ENCODE measurements at regions not wholly inside any gene's neighbourhood (a gene's known extent, or its start where the extent isn't known, plus 50 kb on each side); places are given as distances from the start of the nearest gene placed in this dataset.

DNA sequence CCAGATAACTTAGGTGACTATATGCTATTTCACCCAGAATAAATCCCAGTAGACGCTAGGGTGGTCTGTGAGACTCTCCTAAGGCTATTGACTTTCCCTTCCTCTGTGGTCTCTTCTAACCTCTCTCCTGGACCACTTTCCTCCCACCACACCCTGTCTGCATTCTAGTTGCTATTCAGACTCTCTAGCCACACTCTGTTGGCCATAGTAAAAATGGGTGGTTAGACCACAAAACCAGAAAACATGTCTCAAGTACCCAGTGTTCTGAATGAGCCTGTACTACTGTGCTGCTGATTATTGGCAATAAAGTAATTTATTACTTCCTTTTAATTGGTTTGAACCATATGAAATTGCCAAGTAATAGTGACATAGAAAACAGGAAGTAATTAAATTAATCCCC is 240.8 kb downstream of the KIF20B start:
- H3K4me1 ChIP-seq (replicated peaks): no peaks in the 10 kb centered on the region
- no peak overlapping the region for H3K4me3 ChIP-seq
- no peaks in the 10 kb centered on the region for H3K9me3 ChIP-seq (replicated peaks)
- H3K36me3 ChIP-seq: no peaks in the 10 kb centered on the region
- DNase-seq (ENCODE audit: low read depth in 1 of 2, low spot score in 2 of 2): no peak
- no peaks in the 10 kb centered on the region for H3K27me3 ChIP-seq (replicated peaks)
- no peak overlapping the region for H3K27ac ChIP-seq

DNA sequence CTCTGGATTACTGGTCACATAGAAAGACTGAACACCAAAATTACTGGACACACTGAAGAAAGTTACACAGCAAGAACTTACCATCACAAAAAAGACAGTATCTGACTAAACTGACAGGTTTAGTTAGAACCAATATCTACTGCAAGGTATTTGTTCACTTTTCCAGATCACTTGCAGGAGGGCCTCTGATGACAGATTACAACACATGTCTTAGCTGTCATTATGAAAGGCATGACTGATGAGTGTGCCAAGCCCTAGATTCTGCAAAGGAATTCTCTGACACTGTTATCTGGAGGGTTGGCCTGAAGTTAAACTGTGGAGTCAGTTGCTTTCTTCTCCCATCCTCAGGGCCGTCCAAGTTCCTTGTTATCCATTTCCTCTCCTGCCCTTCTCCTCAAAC is 242.7 kb downstream of the KIF20B start:
- Histone ChIP-seq H3K4me1 (replicated peaks) (no peaks in the 10 kb centered on the region), H3K27me3 (replicated peaks) (no peaks in the 10 kb centered on the region), H3K9me3 (replicated peaks) (no peaks in the 10 kb centered on the region), H3K4me3 (no peak overlapping the region), H3K27ac (no peak overlapping the region), H3K36me3 (no peaks in the 10 kb centered on the region)
- DNase-seq (ENCODE audit: low read depth in 1 of 2, low spot score in 2 of 2): no peak

DNA sequence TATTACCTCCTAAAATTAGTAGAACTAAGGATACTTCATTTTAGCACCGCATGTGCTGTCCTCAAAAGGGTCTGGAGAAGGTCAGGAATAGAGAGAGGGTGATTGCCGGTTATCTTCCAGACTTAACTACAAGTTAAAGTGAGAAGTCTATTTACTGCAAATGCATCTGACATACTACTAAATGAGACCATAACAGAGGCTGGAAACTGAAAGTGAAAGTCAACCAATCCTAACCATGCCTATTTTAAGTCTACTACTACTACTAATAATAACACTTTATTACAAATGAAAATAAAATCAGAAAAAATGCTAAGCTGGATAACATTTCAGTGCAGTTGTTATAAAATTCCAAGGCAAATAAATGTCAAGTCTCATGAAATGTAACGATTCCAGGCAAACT is 244.7 kb downstream of the KIF20B start:
- no peak overlapping the region for H3K27ac ChIP-seq
- no peaks in the 10 kb centered on the region for H3K27me3 ChIP-seq (replicated peaks)
- no peaks in the 10 kb centered on the region for H3K9me3 ChIP-seq (replicated peaks)
- H3K4me1 ChIP-seq (replicated peaks): no peaks in the 10 kb centered on the region
- DNase-seq (ENCODE audit: low read depth in 1 of 2, low spot score in 2 of 2): no peak
- H3K36me3 ChIP-seq: no peaks in the 10 kb centered on the region
- H3K4me3 ChIP-seq: no peak overlapping the region

DNA sequence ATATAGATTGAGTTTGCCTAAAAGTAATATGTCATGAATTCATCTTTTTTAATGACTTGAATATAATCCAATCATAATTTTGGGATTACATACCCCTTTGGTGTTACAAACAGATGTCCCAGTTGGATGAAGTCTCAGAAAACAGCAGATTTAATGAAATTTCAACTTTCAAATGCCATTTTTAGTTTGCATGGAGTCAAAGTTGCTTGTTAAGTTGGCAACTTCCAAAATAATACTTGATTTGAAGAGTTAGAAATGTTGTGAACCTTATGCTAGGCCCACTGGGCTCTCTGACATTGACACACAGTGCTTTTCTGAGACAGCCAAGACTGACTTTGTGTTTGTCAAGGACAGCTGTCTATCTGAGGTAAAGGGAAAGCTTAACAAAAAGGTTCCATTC is 248.1 kb downstream of the KIF20B start:
- Histone ChIP-seq H3K27ac (no peak overlapping the region), H3K4me3 (no peak overlapping the region), H3K9me3 (replicated peaks) (no peaks in the 10 kb centered on the region), H3K4me1 (replicated peaks) (no peaks in the 10 kb centered on the region), H3K36me3 (no peaks in the 10 kb centered on the region), H3K27me3 (replicated peaks) (no peaks in the 10 kb centered on the region)
- no peak for DNase-seq (ENCODE audit: low read depth in 1 of 2, low spot score in 2 of 2)

DNA sequence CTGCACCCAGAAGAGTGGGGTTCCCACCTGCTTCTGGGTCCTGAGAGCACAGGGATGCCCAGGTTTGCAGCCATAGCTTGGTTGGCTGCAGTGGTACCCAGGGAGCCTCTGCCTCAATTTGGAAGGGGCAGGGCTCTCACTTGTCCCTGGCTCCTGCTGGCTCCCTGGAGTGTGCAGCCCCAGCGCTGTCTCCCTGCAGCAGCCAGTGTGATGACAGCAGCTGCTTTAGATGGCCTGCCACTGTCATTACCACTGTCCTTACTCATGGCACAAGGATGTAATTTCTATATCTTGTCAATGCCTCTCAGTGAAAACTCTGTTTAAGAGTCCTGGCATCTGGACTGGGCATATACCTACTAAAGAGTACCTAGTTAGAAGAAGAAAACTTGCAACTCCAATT is 250.9 kb downstream of the KIF20B start:
- DNase-seq (ENCODE audit: low read depth in 1 of 2, low spot score in 2 of 2): no peak
- no peaks in the 10 kb centered on the region for H3K36me3 ChIP-seq
- no peaks in the 10 kb centered on the region for H3K4me1 ChIP-seq (replicated peaks)
- H3K9me3 ChIP-seq (replicated peaks): no peaks in the 10 kb centered on the region
- H3K27ac ChIP-seq: no peak overlapping the region
- no peak overlapping the region for H3K4me3 ChIP-seq
- no peaks in the 10 kb centered on the region for H3K27me3 ChIP-seq (replicated peaks)

DNA sequence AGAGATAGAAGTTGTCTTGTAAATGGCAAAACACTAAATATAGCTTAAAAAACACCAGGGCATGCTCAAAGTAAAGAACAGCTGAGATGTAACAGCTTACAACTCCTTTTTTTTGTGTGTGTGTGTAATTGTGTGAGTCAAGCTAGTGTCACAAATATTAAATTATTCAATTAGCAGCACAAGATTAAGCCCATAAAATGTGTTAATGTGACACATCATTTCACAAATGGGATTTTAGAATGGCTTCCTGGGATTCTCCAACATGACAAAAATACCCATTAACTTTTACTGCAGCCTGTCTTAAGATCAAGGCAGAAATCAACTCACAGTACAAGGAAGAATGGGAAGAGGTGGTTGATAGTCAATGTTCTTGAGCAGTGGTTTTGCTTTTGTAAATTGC is 251.4 kb downstream of the KIF20B start:
- no peak for DNase-seq (ENCODE audit: low read depth in 1 of 2, low spot score in 2 of 2)

DNA sequence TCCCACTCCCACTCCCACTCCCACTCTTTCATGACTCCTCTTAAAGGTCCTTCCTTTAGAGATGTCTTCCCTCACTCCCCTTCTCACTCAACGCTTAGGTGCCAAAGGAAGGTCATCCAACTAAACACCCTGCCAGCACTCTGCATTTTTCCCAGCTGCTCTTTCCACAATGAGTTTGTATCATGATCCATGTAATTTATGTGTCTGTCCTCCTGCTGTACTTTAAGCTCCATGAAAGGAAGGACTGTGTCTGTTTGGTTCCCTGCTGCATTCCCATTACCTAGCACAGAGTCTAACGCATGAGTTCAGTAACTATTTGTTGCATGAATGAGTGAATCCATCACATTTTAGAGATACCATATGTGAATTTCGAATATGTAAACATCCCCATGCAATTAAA is 252.7 kb downstream of the KIF20B start:
- H3K27me3 ChIP-seq (replicated peaks): no peaks in the 10 kb centered on the region
- H3K36me3 ChIP-seq: no peaks in the 10 kb centered on the region
- DNase-seq (ENCODE audit: low read depth in 1 of 2, low spot score in 2 of 2): no peak
- H3K4me3 ChIP-seq: no peak overlapping the region
- H3K4me1 ChIP-seq (replicated peaks): no peaks in the 10 kb centered on the region
- no peaks in the 10 kb centered on the region for H3K9me3 ChIP-seq (replicated peaks)
- H3K27ac ChIP-seq: no peak overlapping the region

More for the DNA sequence above, 251.4 kb downstream of the KIF20B start:
- Histone ChIP-seq H3K4me3 (no peak overlapping the region), H3K9me3 (replicated peaks) (no peaks in the 10 kb centered on the region), H3K27ac (no peak overlapping the region), H3K4me1 (replicated peaks) (no peaks in the 10 kb centered on the region), H3K36me3 (no peaks in the 10 kb centered on the region), H3K27me3 (replicated peaks) (no peaks in the 10 kb centered on the region)

DNA sequence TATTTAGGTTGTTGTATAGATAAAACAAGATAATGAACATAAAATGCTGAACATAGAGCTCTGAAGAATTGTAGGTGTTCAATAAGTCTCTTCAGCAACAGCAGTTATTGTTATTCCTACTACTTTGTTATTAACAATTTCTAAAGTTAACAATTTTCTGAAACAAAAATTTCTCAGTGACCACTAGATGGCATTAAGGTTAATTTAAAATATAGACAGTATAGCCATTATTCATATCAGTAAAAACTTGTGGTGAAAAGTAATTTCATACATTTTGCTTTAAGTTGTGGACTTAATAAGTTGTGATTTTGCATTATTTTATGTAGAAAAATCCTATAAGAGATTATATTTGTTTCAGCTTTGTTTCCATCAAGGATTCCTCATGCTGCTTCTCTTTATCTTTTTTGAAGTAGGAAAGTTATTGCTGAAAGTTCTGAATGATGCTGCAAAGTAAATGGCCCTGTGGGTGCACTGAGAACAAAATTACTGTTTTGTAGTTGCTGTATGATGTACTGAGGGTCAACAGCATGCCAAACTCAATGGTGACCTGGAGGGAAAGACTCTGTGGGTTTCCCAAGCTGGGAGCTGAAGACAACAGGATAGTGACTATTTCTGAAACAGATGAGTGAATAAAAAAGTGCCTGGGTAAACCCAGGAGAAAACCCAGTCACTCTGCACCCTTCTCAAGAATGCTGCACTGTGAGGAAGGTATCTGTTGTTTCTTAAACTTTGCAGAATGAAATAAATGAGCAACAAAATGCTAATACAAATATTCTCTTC is 253.6 kb downstream of the KIF20B start:
- H3K4me1 ChIP-seq (replicated peaks): no peaks in the 10 kb centered on the region
- H3K27me3 ChIP-seq (replicated peaks): no peaks in the 10 kb centered on the region
- H3K27ac ChIP-seq: no peak overlapping the region
- no peak overlapping the region for H3K4me3 ChIP-seq
- DNase-seq (ENCODE audit: low read depth in 1 of 2, low spot score in 2 of 2): no peak
- no peaks in the 10 kb centered on the region for H3K9me3 ChIP-seq (replicated peaks)
- H3K36me3 ChIP-seq: no peaks in the 10 kb centered on the region

DNA sequence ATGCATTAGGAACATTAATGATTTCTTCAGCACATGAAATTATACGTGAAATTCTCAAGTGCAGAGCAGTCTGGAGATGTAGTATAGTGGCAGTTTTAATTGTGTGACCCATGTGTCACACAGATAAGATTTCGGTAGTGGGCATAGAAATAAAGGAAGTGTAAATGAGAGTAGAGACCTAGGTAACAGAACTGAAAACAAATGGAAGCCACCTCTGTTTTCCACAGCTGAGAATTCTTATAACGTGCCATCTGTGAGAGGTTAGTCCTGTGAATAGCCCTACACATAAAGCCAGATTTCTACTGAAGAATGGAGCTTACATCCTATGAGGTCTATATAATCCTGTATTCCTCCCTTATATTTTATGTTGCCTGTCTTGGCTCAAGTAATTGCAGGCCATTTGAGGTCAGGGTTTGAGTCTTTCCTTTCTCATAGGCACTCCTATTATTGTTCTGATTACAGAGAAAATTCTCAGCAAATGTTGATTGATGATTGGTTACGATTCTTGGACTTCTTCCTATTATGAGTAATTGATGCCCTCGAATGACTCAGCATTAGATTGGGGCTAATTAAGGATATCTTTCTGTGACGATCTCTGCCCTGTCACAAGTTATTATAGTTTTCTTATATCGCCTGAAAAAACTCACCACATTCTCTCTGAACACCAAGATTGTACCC is 258.2 kb downstream of the KIF20B start:
- H3K9me3 ChIP-seq (replicated peaks): no peaks in the 10 kb centered on the region
- H3K27me3 ChIP-seq (replicated peaks): no peaks in the 10 kb centered on the region
- DNase-seq (ENCODE audit: low read depth in 1 of 2, low spot score in 2 of 2): no peak
- H3K4me1 ChIP-seq (replicated peaks): no peaks in the 10 kb centered on the region
- no peaks in the 10 kb centered on the region for H3K36me3 ChIP-seq
- H3K4me3 ChIP-seq: no peak overlapping the region
- no peak overlapping the region for H3K27ac ChIP-seq

DNA sequence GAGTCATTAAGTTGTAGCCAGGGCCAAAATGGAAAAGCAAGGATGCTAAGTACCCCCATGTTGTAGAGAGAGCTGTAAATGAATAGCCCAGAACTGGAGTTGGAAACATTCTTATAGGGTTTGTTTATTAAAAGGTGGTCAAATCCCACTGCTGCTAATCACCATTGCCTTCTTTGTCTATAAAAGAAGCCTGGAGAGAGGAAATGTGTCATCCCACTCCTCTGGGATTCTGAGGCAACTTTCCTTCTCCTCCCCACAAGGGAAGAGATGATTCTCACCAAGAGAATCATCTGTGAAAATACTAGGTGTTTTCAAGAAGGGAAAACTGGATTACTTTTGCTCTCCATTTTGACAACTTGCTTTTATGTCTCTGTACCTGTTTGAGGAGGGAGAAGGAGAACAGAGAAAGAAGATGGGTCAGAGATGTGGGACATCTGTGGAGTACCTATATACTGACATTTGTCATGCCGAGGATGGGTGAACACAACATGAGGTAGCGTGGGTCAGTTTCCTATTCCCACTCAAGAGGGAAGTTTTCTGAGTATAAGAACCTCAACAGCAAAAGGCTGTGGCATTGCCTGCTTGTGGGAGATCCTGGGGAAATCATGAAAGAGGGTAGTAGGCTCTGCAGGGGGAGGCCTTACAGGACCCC is 262.2 kb downstream of the KIF20B start:
- no peak for DNase-seq (ENCODE audit: low read depth in 1 of 2, low spot score in 2 of 2)
- Histone ChIP-seq H3K36me3 (no peaks in the 10 kb centered on the region), H3K4me1 (replicated peaks) (no peaks in the 10 kb centered on the region), H3K27me3 (replicated peaks) (no peaks in the 10 kb centered on the region), H3K9me3 (replicated peaks) (no peaks in the 10 kb centered on the region), H3K4me3 (no peak overlapping the region), H3K27ac (no peak overlapping the region)

DNA sequence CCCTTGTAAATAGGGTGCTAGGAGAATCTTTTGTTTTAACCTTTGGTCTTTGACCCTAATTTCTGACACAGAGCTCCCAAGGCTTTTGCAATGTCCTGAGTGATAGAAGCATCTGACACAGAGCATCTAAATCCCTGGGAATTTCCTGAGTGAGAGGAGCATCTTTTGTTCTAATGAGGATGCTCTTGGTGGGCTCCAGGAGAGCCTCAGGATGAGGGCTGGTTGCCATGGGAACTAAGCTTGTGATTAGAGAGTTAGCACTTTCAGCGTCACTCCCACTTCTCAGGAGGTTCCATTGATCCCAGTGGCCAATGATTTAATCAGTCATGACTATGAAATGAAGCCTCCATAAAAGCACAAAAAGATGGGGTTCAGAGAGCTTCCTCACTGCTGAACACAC is 264.8 kb downstream of the KIF20B start:
- Histone ChIP-seq H3K36me3 (no peaks in the 10 kb centered on the region), H3K4me1 (replicated peaks) (no peaks in the 10 kb centered on the region), H3K27me3 (replicated peaks) (no peaks in the 10 kb centered on the region), H3K27ac (no peak overlapping the region), H3K4me3 (no peak overlapping the region), H3K9me3 (replicated peaks) (no peaks in the 10 kb centered on the region)
- no peak for DNase-seq (ENCODE audit: low read depth in 1 of 2, low spot score in 2 of 2)

DNA sequence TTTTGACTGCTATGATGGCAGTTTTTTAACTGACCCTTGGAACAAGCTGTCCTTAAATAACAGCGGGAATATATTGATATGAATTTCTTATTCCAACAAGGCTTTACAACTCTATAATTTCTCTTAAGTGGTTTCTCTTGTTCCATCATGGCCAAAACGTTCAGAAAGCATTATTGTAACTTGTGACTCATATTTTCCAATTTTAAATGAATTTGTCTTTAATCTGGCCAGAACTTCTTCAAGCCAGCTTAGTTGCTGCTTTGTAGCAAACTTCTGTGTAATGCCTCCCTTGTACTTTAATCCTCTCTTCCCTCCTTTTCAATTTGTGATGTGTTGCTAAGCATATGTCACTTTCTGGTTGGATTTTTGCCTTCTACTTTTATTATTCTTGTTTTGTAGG is 271.9 kb downstream of the KIF20B start:
- H3K27me3 ChIP-seq (replicated peaks): no peaks in the 10 kb centered on the region
- no peak overlapping the region for H3K27ac ChIP-seq
- no peaks in the 10 kb centered on the region; the same call in 1 of the 2 replicates for H3K9me3 ChIP-seq (replicated peaks)
- no peaks in the 10 kb centered on the region for H3K4me1 ChIP-seq (replicated peaks)
- H3K4me3 ChIP-seq: no peak overlapping the region
- DNase-seq (ENCODE audit: low read depth in 1 of 2, low spot score in 2 of 2): no peak
- H3K36me3 ChIP-seq: no peaks in the 10 kb centered on the region

DNA sequence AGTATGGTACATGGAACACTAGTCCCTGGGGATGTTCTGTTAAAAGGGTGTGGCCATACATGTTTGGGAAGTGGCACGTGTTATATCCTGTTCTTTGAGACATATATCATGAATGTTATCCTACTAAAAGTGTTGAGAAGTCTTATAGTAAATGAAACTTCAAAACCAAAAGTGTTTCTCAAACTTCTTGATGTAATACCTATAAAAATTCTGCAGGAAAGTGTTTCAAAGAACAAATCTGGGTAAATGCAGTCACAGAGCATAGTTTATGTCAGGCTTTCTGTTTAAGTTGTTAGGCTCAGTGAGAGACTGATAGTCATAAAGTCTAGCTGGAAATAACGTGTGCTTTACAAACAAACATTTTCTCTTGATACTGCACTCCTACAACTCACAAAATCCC is 273.7 kb downstream of the KIF20B start:
- DNase-seq (ENCODE audit: low read depth in 1 of 2, low spot score in 2 of 2): no peak
- Histone ChIP-seq H3K36me3 (no peaks in the 10 kb centered on the region), H3K4me3 (no peak overlapping the region), H3K27ac (no peak overlapping the region), H3K9me3 (replicated peaks) (no peaks in the 10 kb centered on the region; the same call in 1 of the 2 replicates), H3K27me3 (replicated peaks) (no peaks in the 10 kb centered on the region), H3K4me1 (replicated peaks) (no peaks in the 10 kb centered on the region)

DNA sequence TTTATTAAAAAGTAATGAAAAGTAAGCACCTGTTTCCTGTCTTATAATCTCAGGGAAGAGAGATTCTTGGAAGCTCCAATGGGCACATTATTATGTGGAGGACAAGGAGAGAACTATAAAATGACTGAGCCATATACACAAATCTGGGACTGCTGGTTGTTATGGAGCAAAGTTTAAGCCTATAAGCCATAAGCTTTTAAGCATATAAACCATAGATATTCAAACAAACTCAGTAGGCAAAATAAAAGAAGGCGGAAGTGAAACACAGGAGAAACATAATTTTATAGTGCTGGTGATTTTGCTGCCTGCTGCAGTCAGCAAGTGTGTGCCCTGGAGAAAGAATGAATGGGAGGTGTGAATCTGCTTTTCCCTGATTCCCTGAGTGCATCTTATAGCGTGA is 274.4 kb downstream of the KIF20B start:
- H3K36me3 ChIP-seq: no peaks in the 10 kb centered on the region
- H3K27me3 ChIP-seq (replicated peaks): no peaks in the 10 kb centered on the region
- no peaks in the 10 kb centered on the region for H3K4me1 ChIP-seq (replicated peaks)
- H3K9me3 ChIP-seq (replicated peaks): no peaks in the 10 kb centered on the region; the same call in 1 of the 2 replicates
- DNase-seq (ENCODE audit: low read depth in 1 of 2, low spot score in 2 of 2): no peak
- H3K4me3 ChIP-seq: no peak overlapping the region
- no peak overlapping the region for H3K27ac ChIP-seq

All from SJSA1 (cell line).